CD4-positive, alpha-beta T cell treated with Interleukin-15 for 4 hours (primary cell): ENCODE measurements at regions not wholly inside any gene's neighbourhood (a gene's known extent, or its start where the extent isn't known, plus 50 kb on each side); places are given as distances from the start of the nearest gene placed in this dataset.

Experiments
- DNase-seq: peaks from one replicate; pipeline ENCODE4 v3.0.0-alpha.2; 2020; ENCODE audit warnings: low spot score

- DNase-seq, result no peak
Observed at GRCh38 chr4:65777270-65777669, 107.0 kb upstream of the EPHA5 start.

GRCh38 chr4:65773636-65774035 is 103.3 kb upstream of the EPHA5 start:
- DNase-seq, result no peak

- DNase-seq, result no peak
Observed at GRCh38 chr4:65747386-65747785, 77.1 kb upstream of the EPHA5 start.

GRCh38 chr4:65738134-65738533 is 67.8 kb upstream of the EPHA5 start:
- no peak for DNase-seq

GRCh38 chr4:65737672-65738071 is 67.4 kb upstream of the EPHA5 start:
- DNase-seq, result no peak

- DNase-seq, result no peak
Observed at GRCh38 chr4:65724973-65725372, 54.7 kb upstream of the EPHA5 start.
